HepG2 (cell line): ENCODE measurements at regions not wholly inside any gene's neighbourhood (a gene's known extent, or its start where the extent isn't known, plus 50 kb on each side); places are given as distances from the start of the nearest gene placed in this dataset.

Experiments
- SP1 ChIP-seq, 2 experiments: fragments of 450-650 bp in 1 of 2; sonication (generic) in 1 of 2; formaldehyde crosslinking in 1 of 2; IDR thresholded peaks; 2 replicates each; pipeline versions ENCODE4 v1.4.0 to v1.6.1; 2016 to 2020; ENCODE audit warnings: missing genetic modification reagents in 1 of 2
- ZBTB7B ChIP-seq: sonication (generic); formaldehyde crosslinking; IDR thresholded peaks from 2 replicates; pipeline ENCODE4 v1.4.0; 2020; ENCODE audit warnings: missing genetic modification reagents
- TF ChIP-seq, protein P1 (sequence below): sonication (generic); formaldehyde crosslinking; IDR thresholded peaks from 2 replicates; pipeline ENCODE4 v1.5.0; 2020; ENCODE audit warnings: mild to moderate bottlenecking, missing genetic modification reagents, moderate library complexity

DNA sequence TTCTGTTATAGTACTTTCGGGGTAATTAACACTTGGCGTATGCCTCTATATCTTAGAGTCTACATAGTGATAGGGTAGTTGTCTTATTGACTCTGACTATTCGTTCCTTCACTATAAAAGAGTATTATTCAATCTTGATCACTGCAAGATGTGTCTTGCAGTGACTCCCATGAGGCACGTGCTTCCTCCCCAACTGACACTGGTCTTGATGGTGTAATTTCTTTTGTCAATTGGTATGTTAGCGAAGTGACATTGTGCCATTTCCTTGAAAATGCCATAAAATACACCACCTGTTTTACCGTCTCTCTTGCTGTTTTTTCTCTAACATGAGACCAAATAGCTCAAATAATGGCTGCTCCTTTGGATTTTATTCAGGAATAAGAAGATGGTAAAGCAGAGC is 1314.1 kb upstream of the CDH6 start:
- TF ChIP-seq SP1 (IDR thresholded peaks at IDR 0.05) (no peak), SP1 (CRISPR knock-in tag; IDR thresholded peaks at IDR 0.05) (no peak), ZBTB7B (CRISPR knock-in tag) (no peak)
- TF ChIP-seq, protein P1, sequence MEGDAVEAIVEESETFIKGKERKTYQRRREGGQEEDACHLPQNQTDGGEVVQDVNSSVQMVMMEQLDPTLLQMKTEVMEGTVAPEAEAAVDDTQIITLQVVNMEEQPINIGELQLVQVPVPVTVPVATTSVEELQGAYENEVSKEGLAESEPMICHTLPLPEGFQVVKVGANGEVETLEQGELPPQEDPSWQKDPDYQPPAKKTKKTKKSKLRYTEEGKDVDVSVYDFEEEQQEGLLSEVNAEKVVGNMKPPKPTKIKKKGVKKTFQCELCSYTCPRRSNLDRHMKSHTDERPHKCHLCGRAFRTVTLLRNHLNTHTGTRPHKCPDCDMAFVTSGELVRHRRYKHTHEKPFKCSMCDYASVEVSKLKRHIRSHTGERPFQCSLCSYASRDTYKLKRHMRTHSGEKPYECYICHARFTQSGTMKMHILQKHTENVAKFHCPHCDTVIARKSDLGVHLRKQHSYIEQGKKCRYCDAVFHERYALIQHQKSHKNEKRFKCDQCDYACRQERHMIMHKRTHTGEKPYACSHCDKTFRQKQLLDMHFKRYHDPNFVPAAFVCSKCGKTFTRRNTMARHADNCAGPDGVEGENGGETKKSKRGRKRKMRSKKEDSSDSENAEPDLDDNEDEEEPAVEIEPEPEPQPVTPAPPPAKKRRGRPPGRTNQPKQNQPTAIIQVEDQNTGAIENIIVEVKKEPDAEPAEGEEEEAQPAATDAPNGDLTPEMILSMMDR (CRISPR knock-in tag) = no peak
